ENCODE measurements at regions not wholly inside any gene's neighbourhood (a gene's known extent, or its start where the extent isn't known, plus 50 kb on each side); places are given as distances from the start of the nearest gene placed in this dataset.

- Mint-ChIP-seq H3K4me1 (ENCODE audit: low read depth in 2 of 2) (peaks cover 7 to 13% of the 10 kb centered on the region in 2 donors), H3K9me3 (no peaks in the 10 kb centered on the region), H3K4me3 (no peak overlapping the region), H3K27ac (no peak overlapping the region), H3K27me3 (peaks cover 40 to 55% of the 10 kb centered on the region in 2 donors), H3K36me3 (ENCODE audit: insufficient read depth) (no peaks in the 10 kb centered on the region)
- DNase-seq (no peak), ATAC-seq (replicated peaks) (no peak)
Measured at GRCh38 chr9:89655990-89656657, 51.3 kb downstream of the GADD45G start.

- Mint-ChIP-seq H3K4me1 (ENCODE audit: low read depth in 2 of 2) (peaks cover 7 to 13% of the 10 kb centered on the region in 2 donors), H3K4me3 (no peak overlapping the region), H3K9me3 (no peaks in the 10 kb centered on the region), H3K36me3 (ENCODE audit: insufficient read depth) (no peaks in the 10 kb centered on the region), H3K27ac (no peak overlapping the region), H3K27me3 (peaks cover 47 to 65% of the 10 kb centered on the region in 2 donors)
- ATAC-seq (replicated peaks): no peak
- DNase-seq: no peak
Measured at GRCh38 chr9:89657295-89657694, 52.5 kb downstream of the GADD45G start.

GRCh38 chr9:89657765-89658164 lies 53.0 kb downstream of the GADD45G start:
- no peak for DNase-seq
- H3K9me3 Mint-ChIP-seq: no peaks in the 10 kb centered on the region
- no peak for ATAC-seq (replicated peaks)
- no peaks in the 10 kb centered on the region for H3K36me3 Mint-ChIP-seq (ENCODE audit: insufficient read depth)
- H3K27me3 Mint-ChIP-seq: peaks cover 48 to 70% of the 10 kb centered on the region in 2 donors
- no peak overlapping the region for H3K27ac Mint-ChIP-seq
- H3K4me3 Mint-ChIP-seq: no peak overlapping the region
- peaks cover 7 to 13% of the 10 kb centered on the region in 2 donors for H3K4me1 Mint-ChIP-seq (ENCODE audit: low read depth in 2 of 2)

- peaks cover 51 to 76% of the 10 kb centered on the region in 2 donors for H3K27me3 Mint-ChIP-seq
- no peak overlapping the region for H3K4me3 Mint-ChIP-seq
- no peaks in the 10 kb centered on the region for H3K36me3 Mint-ChIP-seq (ENCODE audit: insufficient read depth)
- ATAC-seq (replicated peaks): no peak
- H3K4me1 Mint-ChIP-seq (ENCODE audit: low read depth in 2 of 2): peaks cover 7 to 13% of the 10 kb centered on the region in 2 donors
- no peak overlapping the region for H3K27ac Mint-ChIP-seq
- no peak for DNase-seq
- no peaks in the 10 kb centered on the region for H3K9me3 Mint-ChIP-seq
Measured at GRCh38 chr9:89658401-89658800, 53.6 kb downstream of the GADD45G start.

GRCh38 chr9:89658931-89659330 lies 54.1 kb downstream of the GADD45G start:
- Mint-ChIP-seq H3K36me3 (ENCODE audit: insufficient read depth) (no peaks in the 10 kb centered on the region), H3K27ac (no peak overlapping the region), H3K27me3 (peaks cover 56 to 82% of the 10 kb centered on the region in 2 donors), H3K4me1 (ENCODE audit: low read depth in 2 of 2) (peaks cover 7 to 13% of the 10 kb centered on the region in 2 donors), H3K4me3 (no peak overlapping the region), H3K9me3 (no peaks in the 10 kb centered on the region)
- no peak for DNase-seq
- ATAC-seq (replicated peaks): no peak

GRCh38 chr9:89659473-89659872 lies 54.7 kb downstream of the GADD45G start:
- Mint-ChIP-seq H3K9me3 (no peaks in the 10 kb centered on the region), H3K27me3 (peaks cover 58 to 80% of the 10 kb centered on the region in 2 donors), H3K4me3 (no peak overlapping the region), H3K36me3 (ENCODE audit: insufficient read depth) (no peaks in the 10 kb centered on the region), H3K4me1 (ENCODE audit: low read depth in 2 of 2) (peaks cover 7 to 13% of the 10 kb centered on the region in 2 donors), H3K27ac (no peak overlapping the region)
- no peak for DNase-seq
- ATAC-seq (replicated peaks): no peak

GRCh38 chr9:89659891-89660685 lies 55.3 kb downstream of the GADD45G start:
- Mint-ChIP-seq H3K27ac (no peak overlapping the region), H3K4me3 (no peak overlapping the region)

GRCh38 chr9:89661391-89661949 lies 56.7 kb downstream of the GADD45G start:
- no peak overlapping the region for H3K4me3 Mint-ChIP-seq
- no peaks in the 10 kb centered on the region for H3K9me3 Mint-ChIP-seq
- ATAC-seq (replicated peaks) (no peak), DNase-seq (no peak)
- peaks cover 56 to 79% of the 10 kb centered on the region in 2 donors for H3K27me3 Mint-ChIP-seq
- H3K4me1 Mint-ChIP-seq (ENCODE audit: low read depth in 2 of 2): peaks cover 5 to 7% of the 10 kb centered on the region in 2 donors
- no peak overlapping the region for H3K27ac Mint-ChIP-seq
- no peaks in the 10 kb centered on the region for H3K36me3 Mint-ChIP-seq (ENCODE audit: insufficient read depth)

More at GRCh38 chr9:89659891-89660685, 55.3 kb downstream of the GADD45G start:
- Mint-ChIP-seq H3K27me3 (peaks cover 52 to 79% of the 10 kb centered on the region in 2 donors), H3K36me3 (ENCODE audit: insufficient read depth) (no peaks in the 10 kb centered on the region), H3K4me1 (ENCODE audit: low read depth in 2 of 2) (peaks cover 7 to 13% of the 10 kb centered on the region in 2 donors), H3K9me3 (no peaks in the 10 kb centered on the region)
- no peak for DNase-seq
- ATAC-seq (replicated peaks): peak; percentile 21

- ATAC-seq (replicated peaks) (no peak), DNase-seq (no peak)
- Mint-ChIP-seq H3K27ac (no peak overlapping the region), H3K27me3 (peaks cover 52 to 77% of the 10 kb centered on the region in 2 donors), H3K36me3 (ENCODE audit: insufficient read depth) (no peaks in the 10 kb centered on the region), H3K4me3 (no peak overlapping the region), H3K9me3 (no peaks in the 10 kb centered on the region), H3K4me1 (ENCODE audit: low read depth in 2 of 2) (no peaks in the 10 kb centered on the region)
Measured at GRCh38 chr9:89661956-89662717, 57.3 kb downstream of the GADD45G start.

- no peak for ATAC-seq (replicated peaks)
- Mint-ChIP-seq H3K27me3 (peaks cover 49 to 77% of the 10 kb centered on the region in 2 donors), H3K36me3 (ENCODE audit: insufficient read depth) (no peaks in the 10 kb centered on the region), H3K4me3 (no peak overlapping the region), H3K9me3 (no peaks in the 10 kb centered on the region), H3K4me1 (ENCODE audit: low read depth in 2 of 2) (no peaks in the 10 kb centered on the region), H3K27ac (no peak overlapping the region)
- DNase-seq: no peak
Measured at GRCh38 chr9:89662718-89663613, 58.2 kb downstream of the GADD45G start.

GRCh38 chr9:89663614-89663970 lies 58.8 kb downstream of the GADD45G start:
- Mint-ChIP-seq H3K9me3 (no peaks in the 10 kb centered on the region), H3K36me3 (ENCODE audit: insufficient read depth) (no peaks in the 10 kb centered on the region), H3K27me3 (peaks cover 46 to 71% of the 10 kb centered on the region in 2 donors), H3K4me3 (no peak overlapping the region), H3K4me1 (ENCODE audit: low read depth in 2 of 2) (no peaks in the 10 kb centered on the region), H3K27ac (no peak overlapping the region)
- DNase-seq (no peak), ATAC-seq (replicated peaks) (no peak)

GRCh38 chr9:89664010-89664409 lies 59.2 kb downstream of the GADD45G start:
- Mint-ChIP-seq H3K9me3 (no peaks in the 10 kb centered on the region), H3K27ac (no peak overlapping the region), H3K4me1 (ENCODE audit: low read depth in 2 of 2) (no peaks in the 10 kb centered on the region), H3K4me3 (no peak overlapping the region), H3K27me3 (peaks cover 42 to 66% of the 10 kb centered on the region in 2 donors), H3K36me3 (ENCODE audit: insufficient read depth) (no peaks in the 10 kb centered on the region)
- ATAC-seq (replicated peaks) (no peak), DNase-seq (no peak)
